PC-9 (cell line): ENCODE measurements at regions not wholly inside any gene's neighbourhood (a gene's known extent, or its start where the extent isn't known, plus 50 kb on each side); places are given as distances from the start of the nearest gene placed in this dataset.

Source experiments
- BruUV-seq: library from RNA; stranded (reverse); fragments of 400-500 nt; replicated peaks from 2 replicates; lab custom pipeline; 2021; lab: Mats Ljungman, UMichigan
- CTCF ChIA-PET: fragments of 300-600 bp; sonication (Branson Sonifier 250); formaldehyde crosslinking; loops from one replicate; lab custom pipeline; 2022; ENCODE audit warnings: antibody characterized with exemption; lab: Charles Lee
- POLR2A ChIA-PET: fragments of 300-600 bp; sonication (Branson Sonifier 250); formaldehyde crosslinking; loops from one replicate; lab custom pipeline; 2022; ENCODE audit warnings: antibody characterized with exemption; ENCODE audit not compliant: unreplicated experiment; lab: Charles Lee
- DNase-seq, 2 experiments: peaks; one replicate each; pipeline versions ENCODE4 v3.0.0 to v3.0.0-alpha.2; 2015 to 2022; ENCODE audit warnings: mixed read lengths in 1 of 2
- H2AFZ ChIP-seq: fragments of 200-600 bp; sonication (generic); 2 replicates; pipeline ENCODE4 v1.8.1; 2017; ENCODE audit warnings: antibody characterized with exemption
- H3F3A ChIP-seq: fragments of 200-600 bp; sonication (generic); 2 replicates; pipeline ENCODE4 v1.8.1; 2017; ENCODE audit warnings: antibody characterized with exemption, mild to moderate bottlenecking, low read depth; ENCODE audit not compliant: insufficient read depth
- H3K27ac ChIP-seq: fragments of 200-600 bp; sonication (generic); 2 replicates; pipeline ENCODE4 v1.6.1; 2016; ENCODE audit warnings: mixed run types
- H3K27me3 ChIP-seq: fragments of 200-600 bp; sonication (generic); 2 replicates; pipeline ENCODE4 v1.6.1; 2016; ENCODE audit warnings: low read depth, mixed run types; ENCODE audit not compliant: insufficient read depth
- H3K36me3 ChIP-seq: fragments of 200-600 bp; sonication (generic); 2 replicates; pipeline ENCODE4 v1.6.1; 2016; ENCODE audit warnings: low read depth, mixed run types
- H3K4me1 ChIP-seq: fragments of 200-600 bp; sonication (generic); replicated peaks from 2 replicates; pipeline ENCODE4 v1.6.1; 2016; ENCODE audit warnings: mixed run types; ENCODE audit not compliant: insufficient read depth
- H3K4me2 ChIP-seq: fragments of 200-600 bp; sonication (generic); 2 replicates; pipeline ENCODE4 v1.6.1; 2017; ENCODE audit warnings: mixed run types
- H3K4me3 ChIP-seq: fragments of 200-600 bp; sonication (generic); 2 replicates; pipeline ENCODE4 v1.6.1; 2016; ENCODE audit warnings: mixed run types
- H3K79me2 ChIP-seq: fragments of 200-600 bp; sonication (generic); 2 replicates; pipeline ENCODE4 v1.6.1; 2017; ENCODE audit warnings: low read depth, mixed run types
- H3K9me2 ChIP-seq: fragments of 200-600 bp; sonication (generic); 2 replicates; pipeline ENCODE4 v1.8.1; 2017; ENCODE audit warnings: mild to moderate bottlenecking; ENCODE audit not compliant: insufficient read depth
- H3K9me3 ChIP-seq: fragments of 200-600 bp; sonication (generic); 2 replicates; pipeline ENCODE4 v1.8.1; 2016; ENCODE audit warnings: low read depth; ENCODE audit not compliant: insufficient read depth
- H4K20me1 ChIP-seq: fragments of 200-600 bp; sonication (generic); 2 replicates; pipeline ENCODE4 v1.8.1; 2017; ENCODE audit not compliant: insufficient read depth
- EZH2 ChIP-seq: fragments of 200-600 bp; sonication (generic); IDR thresholded peaks from 2 replicates; pipeline ENCODE4 v1.8.0; 2017; ENCODE audit warnings: antibody characterized with exemption, low read depth
- intact Hi-C: fragments of 100-400 bp; cut with micrococcal nuclease; formaldehyde crosslinking; loops from one replicate; pipeline ENCODE4 v1.10.0; 2022; ENCODE audit not compliant: unreplicated experiment
- TF ChIP-seq, protein P1 (sequence below): fragments of 200-600 bp; sonication (generic); conservative IDR thresholded peaks from 2 replicates; pipeline ENCODE4 v1.6.1; 2017; ENCODE audit warnings: mixed run types, antibody characterized with exemption, mild to moderate bottlenecking, moderate library complexity

DNA sequence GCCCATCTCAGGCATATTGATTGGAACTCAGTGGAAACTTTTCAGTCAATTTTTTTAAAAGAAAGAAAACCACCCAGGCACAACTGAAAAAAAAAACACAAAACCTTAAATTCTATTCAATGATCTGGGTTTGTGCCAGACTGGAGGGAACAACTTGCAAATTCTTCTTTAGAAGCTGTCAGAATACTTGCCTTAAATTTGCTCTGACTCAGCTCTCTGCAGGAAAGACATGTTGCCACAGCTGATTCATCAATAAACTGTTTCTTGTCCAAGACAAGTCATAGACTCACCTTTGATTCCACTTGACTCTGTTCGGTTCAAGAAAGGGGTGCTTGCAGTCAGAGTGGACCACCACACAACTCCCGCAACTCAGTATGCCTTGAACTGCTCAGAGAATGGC, 117.8 kb upstream of the F13A1 start:
- intact Hi-C loops = no loop called here
- Histone ChIP-seq H3K4me3 (no peak overlapping the region), H2AFZ (no peak overlapping the region), H3K27me3 (no peaks in the 10 kb centered on the region), H3F3A (no peaks in the 10 kb centered on the region), H3K4me2 (no peak overlapping the region), H3K36me3 (no peaks in the 10 kb centered on the region), H4K20me1 (no peaks in the 10 kb centered on the region), H3K9me3 (no peaks in the 10 kb centered on the region), H3K79me2 (no peaks in the 10 kb centered on the region), H3K27ac (no peak overlapping the region), H3K4me1 (no peaks in the 10 kb centered on the region), H3K9me2 (no peaks in the 10 kb centered on the region)
- ChIA-PET POLR2A (no interaction called here), CTCF (no interaction called here)
- DNase-seq = no peak
- no peak for TF ChIP-seq EZH2
- no TSS peak for BruUV-seq

DNA sequence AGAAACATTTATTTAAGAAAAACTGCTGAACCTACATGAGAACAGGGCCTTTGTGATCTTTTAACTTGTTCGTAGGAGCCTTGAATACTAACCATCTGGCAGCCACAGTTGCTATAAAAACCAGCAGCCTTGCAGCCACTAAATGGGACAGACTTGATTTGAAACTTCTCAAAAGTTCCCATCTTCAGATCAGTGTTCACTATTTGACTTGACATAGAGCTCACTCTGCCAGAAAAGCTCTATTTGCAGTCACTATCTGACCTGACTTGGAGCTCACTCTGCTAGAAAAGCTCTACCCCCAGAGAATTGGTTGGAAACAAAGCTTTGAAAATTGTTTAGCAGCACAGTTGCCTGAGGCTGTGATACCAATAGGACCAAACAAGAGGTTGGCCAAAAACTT, 119.3 kb upstream of the F13A1 start:
- Histone ChIP-seq H3K4me2 (no peak overlapping the region), H3K27me3 (no peaks in the 10 kb centered on the region), H3K4me1 (no peaks in the 10 kb centered on the region), H2AFZ (no peak overlapping the region), H3K79me2 (no peaks in the 10 kb centered on the region), H3F3A (no peaks in the 10 kb centered on the region), H4K20me1 (no peaks in the 10 kb centered on the region), H3K4me3 (no peak overlapping the region), H3K9me3 (no peaks in the 10 kb centered on the region), H3K27ac (no peak overlapping the region), H3K36me3 (no peaks in the 10 kb centered on the region), H3K9me2 (no peaks in the 10 kb centered on the region)
- POLR2A ChIA-PET = no interaction called here
- no peak for TF ChIP-seq EZH2
- TF ChIP-seq, protein P1, sequence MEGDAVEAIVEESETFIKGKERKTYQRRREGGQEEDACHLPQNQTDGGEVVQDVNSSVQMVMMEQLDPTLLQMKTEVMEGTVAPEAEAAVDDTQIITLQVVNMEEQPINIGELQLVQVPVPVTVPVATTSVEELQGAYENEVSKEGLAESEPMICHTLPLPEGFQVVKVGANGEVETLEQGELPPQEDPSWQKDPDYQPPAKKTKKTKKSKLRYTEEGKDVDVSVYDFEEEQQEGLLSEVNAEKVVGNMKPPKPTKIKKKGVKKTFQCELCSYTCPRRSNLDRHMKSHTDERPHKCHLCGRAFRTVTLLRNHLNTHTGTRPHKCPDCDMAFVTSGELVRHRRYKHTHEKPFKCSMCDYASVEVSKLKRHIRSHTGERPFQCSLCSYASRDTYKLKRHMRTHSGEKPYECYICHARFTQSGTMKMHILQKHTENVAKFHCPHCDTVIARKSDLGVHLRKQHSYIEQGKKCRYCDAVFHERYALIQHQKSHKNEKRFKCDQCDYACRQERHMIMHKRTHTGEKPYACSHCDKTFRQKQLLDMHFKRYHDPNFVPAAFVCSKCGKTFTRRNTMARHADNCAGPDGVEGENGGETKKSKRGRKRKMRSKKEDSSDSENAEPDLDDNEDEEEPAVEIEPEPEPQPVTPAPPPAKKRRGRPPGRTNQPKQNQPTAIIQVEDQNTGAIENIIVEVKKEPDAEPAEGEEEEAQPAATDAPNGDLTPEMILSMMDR = no peak
- DNase-seq = no peak
- CTCF ChIA-PET = interaction anchor here (0.6 kb wide), 1 partner anchor 702 kb away, joined by 5 read pairs; no protein-coding TSS in a partner anchor
- no TSS peak for BruUV-seq
- intact Hi-C loops = no loop called here

DNA sequence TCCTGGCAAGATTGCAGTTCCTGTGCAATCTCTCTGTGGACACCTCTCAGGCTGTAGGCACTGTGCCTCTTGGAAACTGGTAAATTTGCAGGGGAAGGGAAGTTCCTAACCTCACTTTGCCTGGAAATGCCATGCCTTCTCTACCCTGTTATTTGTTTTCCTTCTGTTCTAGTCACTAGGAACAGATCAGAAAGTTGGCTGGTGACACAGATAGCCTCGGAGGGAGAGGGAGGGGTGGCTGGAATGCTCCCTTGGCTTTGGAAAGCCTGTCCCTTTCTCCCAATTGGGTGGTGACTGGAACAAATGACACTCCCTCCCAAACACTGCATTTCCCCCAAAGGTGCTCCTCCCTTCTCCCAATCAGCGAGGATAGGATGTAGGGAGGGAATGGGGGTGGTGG, 131.5 kb upstream of the F13A1 start:
- Histone ChIP-seq H3K9me3 (no peaks in the 10 kb centered on the region), H3K4me3 (no peak overlapping the region), H4K20me1 (no peaks in the 10 kb centered on the region), H3K4me2 (no peak overlapping the region), H3K27ac (no peak overlapping the region), H3K4me1 (no peaks in the 10 kb centered on the region), H3K9me2 (no peaks in the 10 kb centered on the region), H3K27me3 (peaks cover 4% of the 10 kb centered on the region), H2AFZ (no peak overlapping the region), H3K36me3 (no peaks in the 10 kb centered on the region), H3F3A (no peaks in the 10 kb centered on the region), H3K79me2 (no peaks in the 10 kb centered on the region)
- TF ChIP-seq EZH2 = no peak
- TF ChIP-seq, protein P1 = no peak
- intact Hi-C loops = no loop called here
- no TSS peak for BruUV-seq
- POLR2A ChIA-PET = no interaction called here
- no peak for DNase-seq
- CTCF ChIA-PET = no interaction called here

DNA sequence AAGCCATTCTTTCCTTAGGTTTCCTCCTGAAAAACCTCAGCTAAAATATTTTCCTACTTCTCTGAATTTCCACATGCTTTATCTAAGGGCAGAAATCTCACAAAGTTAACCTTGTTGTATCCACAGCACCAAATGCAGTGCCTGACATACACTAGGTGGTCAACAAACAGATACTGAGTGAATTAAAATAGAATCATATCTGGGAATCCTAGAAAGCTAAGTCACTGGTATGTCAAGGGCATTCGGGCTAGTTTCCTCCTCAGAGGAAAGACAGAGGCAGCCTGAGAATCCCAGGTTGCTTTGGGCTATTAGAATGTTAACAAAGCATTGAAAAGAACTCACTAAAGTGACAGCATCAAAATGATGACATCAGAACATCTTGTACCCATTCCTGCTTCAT, 132.7 kb upstream of the F13A1 start:
- Histone ChIP-seq H3K9me3 (no peaks in the 10 kb centered on the region), H4K20me1 (no peaks in the 10 kb centered on the region), H3K4me2 (no peak overlapping the region), H3K4me3 (no peak overlapping the region), H3K9me2 (no peaks in the 10 kb centered on the region), H2AFZ (no peak overlapping the region), H3K4me1 (no peaks in the 10 kb centered on the region), H3K27ac (no peak overlapping the region), H3K79me2 (no peaks in the 10 kb centered on the region), H3F3A (no peaks in the 10 kb centered on the region), H3K27me3 (peaks cover 4% of the 10 kb centered on the region), H3K36me3 (no peaks in the 10 kb centered on the region)
- no peak for DNase-seq
- no TSS peak for BruUV-seq
- TF ChIP-seq EZH2 = no peak
- TF ChIP-seq, protein P1 = no peak
- ChIA-PET POLR2A (no interaction called here), CTCF (no interaction called here)
- intact Hi-C loops = no loop called here
